Caco-2 (cell line): ENCODE measurements at regions not wholly inside any gene's neighbourhood (a gene's known extent, or its start where the extent isn't known, plus 50 kb on each side); places are given as distances from the start of the nearest gene placed in this dataset.
A peak's percentile ranks its signal among the peaks of the same experiment; 100 is the strongest.
"Not testable (repeated sequence)": the region's sequence is repeated elsewhere in the genome, so short reads cannot be mapped to it uniquely, and the experiment has no call there.

Experiments
- BruUV-seq: library from RNA; stranded (reverse); fragments of 400-500 nt; replicated peaks from 2 replicates; lab custom pipeline; 2021; lab: Mats Ljungman, UMichigan
- CTCF ChIA-PET: fragments of 300-600 bp; sonication (Branson Sonifier 250); formaldehyde crosslinking; loops from one replicate; lab custom pipeline; 2022; ENCODE audit warnings: antibody characterized with exemption; lab: Charles Lee
- POLR2A ChIA-PET: fragments of 300-600 bp; sonication (Branson Sonifier 250); formaldehyde crosslinking; loops from one replicate; lab custom pipeline; 2022; ENCODE audit warnings: antibody characterized with exemption; lab: Charles Lee
- DNase-seq, 2 experiments: peaks; one replicate each; pipeline versions ENCODE4 v3.0.0 to v3.0.0-alpha.2; 2020 to 2022
- H3K27me3 ChIP-seq: replicated peaks from 2 replicates; pipeline ENCODE4 v1.6.0; 2011; ENCODE audit warnings: low read length; ENCODE audit not compliant: control insufficient read depth, insufficient read depth
- H3K36me3 ChIP-seq: 2 replicates; pipeline ENCODE4 v1.5.1; 2011; ENCODE audit warnings: low read length; ENCODE audit not compliant: control insufficient read depth, insufficient read depth
- H3K4me1 ChIP-seq: fragments of 250-450 bp; sonication (Bioruptor Pico); 2 replicates; pipeline ENCODE4 v1.5.1; 2020; ENCODE audit warnings: mild to moderate bottlenecking
- H3K4me3 ChIP-seq: 2 replicates; pipeline ENCODE4 v1.5.1; 2011; ENCODE audit warnings: low read depth, mild to moderate bottlenecking, control low read depth, low read length
- H3K9me3 ChIP-seq: fragments of 250-450 bp; sonication (Bioruptor Pico); 2 replicates; pipeline ENCODE4 v1.5.1; 2020; ENCODE audit warnings: mild to moderate bottlenecking, moderate library complexity
- H3K27ac Mint-ChIP-seq: one replicate; pipeline ENCODE4 v1.8.0; 2022; ENCODE audit warnings: mixed read lengths; ENCODE audit not compliant: unreplicated experiment
- H3K27me3 Mint-ChIP-seq: one replicate; pipeline ENCODE4 v1.8.0; 2022; ENCODE audit warnings: mixed read lengths; ENCODE audit not compliant: insufficient read depth, unreplicated experiment
- H3K36me3 Mint-ChIP-seq: one replicate; pipeline ENCODE4 v1.8.0; 2022; ENCODE audit warnings: mild to moderate bottlenecking, mixed read lengths; ENCODE audit not compliant: insufficient read depth, unreplicated experiment
- H3K4me1 Mint-ChIP-seq: one replicate; pipeline ENCODE4 v1.8.0; 2022; ENCODE audit warnings: low read depth, mixed read lengths; ENCODE audit not compliant: unreplicated experiment
- H3K4me3 Mint-ChIP-seq: one replicate; pipeline ENCODE4 v1.8.0; 2022; ENCODE audit warnings: mild to moderate bottlenecking, moderate library complexity, mixed read lengths; ENCODE audit not compliant: unreplicated experiment
- H3K9me3 Mint-ChIP-seq: one replicate; pipeline ENCODE4 v1.8.0; 2022; ENCODE audit warnings: mixed read lengths; ENCODE audit not compliant: unreplicated experiment
- CTCF ChIP-seq, 2 experiments: fragments of 200-600 bp in 1 of 2; IDR thresholded peaks; 1 replicate in 1 of 2; 2 replicates in 1 of 2; pipeline versions ENCODE4 v1.5.1 to v1.8.0; 2011 to 2022; ENCODE audit warnings: antibody characterized with exemption in 1 of 2, control low read depth in 1 of 2, inconsistent platforms in 1 of 2, low read depth in 1 of 2, low read length in 1 of 2, mild to moderate bottlenecking in 1 of 2, moderate library complexity in 1 of 2; ENCODE audit not compliant: insufficient read depth in 1 of 2, severe bottlenecking in 1 of 2, unreplicated experiment in 1 of 2
- intact Hi-C: fragments of 100-400 bp; cut with micrococcal nuclease; formaldehyde crosslinking; loops from one replicate; pipeline ENCODE4 v1.10.0; 2022; ENCODE audit not compliant: unreplicated experiment

- H3K36me3 Mint-ChIP-seq: no peaks in the 10 kb centered on the region
- Histone ChIP-seq H3K4me1 (peaks cover 7% of the 10 kb centered on the region; the same call in 1 of the 2 replicates), H3K9me3 (no peaks in the 10 kb centered on the region), H3K4me3 (no peak overlapping the region), H3K36me3 (no peaks in the 10 kb centered on the region), H3K27me3 (no peaks in the 10 kb centered on the region)
- no peak overlapping the region for H3K27ac Mint-ChIP-seq
- ChIA-PET CTCF (no interaction called here), POLR2A (no interaction called here)
- no peak for DNase-seq
- no peaks in the 10 kb centered on the region for H3K9me3 Mint-ChIP-seq
- H3K4me3 Mint-ChIP-seq: no peak overlapping the region
- no peak for TF ChIP-seq CTCF (IDR thresholded peaks at IDR 0.05; ENCODE audit: insufficient read depth in 1 of 2, low read depth in 1 of 2, low read length in 1 of 2, severe bottlenecking in 1 of 2, unreplicated experiment in 1 of 2)
- H3K27me3 Mint-ChIP-seq: no peaks in the 10 kb centered on the region
- intact Hi-C loops: no loop called here
- BruUV-seq: no TSS peak
- H3K4me1 Mint-ChIP-seq: no peaks in the 10 kb centered on the region
These were observed 332.7 kb upstream of the FGF16 start for GRCh38 chrX:77114501-77114900.

- intact Hi-C loops: no loop called here
- CTCF ChIA-PET: no interaction called here
- H3K4me3 ChIP-seq: no peak overlapping the region
- no peak for DNase-seq
- H3K4me1 ChIP-seq: peaks cover 8% of the 10 kb centered on the region; the same call in 1 of the 2 replicates
- Mint-ChIP-seq H3K9me3 (no peaks in the 10 kb centered on the region), H3K4me3 (no peak overlapping the region), H3K27me3 (no peaks in the 10 kb centered on the region), H3K4me1 (no peaks in the 10 kb centered on the region), H3K27ac (no peak overlapping the region), H3K36me3 (no peaks in the 10 kb centered on the region)
- POLR2A ChIA-PET: no interaction called here
- H3K27me3 ChIP-seq: no peaks in the 10 kb centered on the region
- H3K9me3 ChIP-seq: no peaks in the 10 kb centered on the region
- H3K36me3 ChIP-seq: no peaks in the 10 kb centered on the region
- TF ChIP-seq CTCF (IDR thresholded peaks at IDR 0.05; ENCODE audit: insufficient read depth in 1 of 2, low read depth in 1 of 2, low read length in 1 of 2, severe bottlenecking in 1 of 2, unreplicated experiment in 1 of 2): no peak
- BruUV-seq: no TSS peak
These were observed 328.5 kb upstream of the FGF16 start for GRCh38 chrX:77118686-77119085.

- DNase-seq: peak; percentile 4 to 30
- ChIA-PET POLR2A (no interaction called here), CTCF (no interaction called here)
- Mint-ChIP-seq H3K27me3 (no peaks in the 10 kb centered on the region), H3K27ac (no peak overlapping the region), H3K9me3 (no peaks in the 10 kb centered on the region), H3K36me3 (no peaks in the 10 kb centered on the region), H3K4me1 (no peaks in the 10 kb centered on the region), H3K4me3 (peak overlapping the region; percentile 27)
- no peaks in the 10 kb centered on the region for H3K36me3 ChIP-seq
- H3K4me3 ChIP-seq: no peak overlapping the region
- H3K4me1 ChIP-seq: peaks cover 8% of the 10 kb centered on the region; the same call in 1 of the 2 replicates
- no peak for TF ChIP-seq CTCF (IDR thresholded peaks at IDR 0.05; ENCODE audit: insufficient read depth in 1 of 2, low read depth in 1 of 2, low read length in 1 of 2, severe bottlenecking in 1 of 2, unreplicated experiment in 1 of 2)
- H3K27me3 ChIP-seq: no peaks in the 10 kb centered on the region
- intact Hi-C loops: no loop called here
- H3K9me3 ChIP-seq: no peaks in the 10 kb centered on the region
- no TSS peak for BruUV-seq
These were observed 327.5 kb upstream of the FGF16 start for GRCh38 chrX:77119706-77120105.

- H3K4me1 ChIP-seq, H3K36me3 ChIP-seq, H3K4me1 Mint-ChIP-seq, POLR2A ChIA-PET, DNase-seq, H3K9me3 Mint-ChIP-seq, H3K36me3 Mint-ChIP-seq, H3K4me3 Mint-ChIP-seq, H3K27me3 ChIP-seq, H3K27me3 Mint-ChIP-seq, BruUV-seq, intact Hi-C loops, CTCF ChIA-PET, H3K27ac Mint-ChIP-seq, H3K4me3 ChIP-seq, H3K9me3 ChIP-seq: not testable (repeated sequence)
These were observed 323.3 kb upstream of the FGF16 start for GRCh38 chrX:77123917-77124316.

- H3K9me3 ChIP-seq, intact Hi-C loops, H3K4me1 Mint-ChIP-seq, H3K27me3 Mint-ChIP-seq, H3K4me1 ChIP-seq, DNase-seq, H3K36me3 Mint-ChIP-seq, H3K4me3 ChIP-seq, H3K36me3 ChIP-seq, H3K4me3 Mint-ChIP-seq, H3K9me3 Mint-ChIP-seq, H3K27ac Mint-ChIP-seq, BruUV-seq, CTCF ChIA-PET, H3K27me3 ChIP-seq, POLR2A ChIA-PET: not testable (repeated sequence)
These were observed 319.6 kb upstream of the FGF16 start for GRCh38 chrX:77127571-77127970.
